WTC11 (cell line): ENCODE measurements at regions not wholly inside any gene's neighbourhood (a gene's known extent, or its start where the extent isn't known, plus 50 kb on each side); places are given as distances from the start of the nearest gene placed in this dataset.

Source experiments
- CTCF ChIP-seq: fragments of 200-600 bp; IDR thresholded peaks from 2 replicates; pipeline ENCODE4 v1.8.0; 2022; ENCODE audit warnings: antibody characterized with exemption
- E2F4 ChIP-seq: sonication (generic); formaldehyde crosslinking; IDR thresholded peaks from 2 replicates; pipeline ENCODE4 v1.8.1; 2022; ENCODE audit warnings: low read depth, mild to moderate bottlenecking, moderate library complexity, missing genetic modification reagents, borderline replicate concordance
- ELF4 ChIP-seq: sonication (generic); formaldehyde crosslinking; IDR thresholded peaks from 2 replicates; pipeline ENCODE4 v1.8.1; 2022; ENCODE audit warnings: low read depth, mild to moderate bottlenecking, moderate library complexity, missing genetic modification reagents
- KAT7 ChIP-seq: sonication (generic); formaldehyde crosslinking; IDR thresholded peaks from 2 replicates; pipeline ENCODE4 v1.8.1; 2023; ENCODE audit warnings: missing genetic modification reagents, mild to moderate bottlenecking, borderline replicate concordance
- MAX ChIP-seq: sonication (generic); formaldehyde crosslinking; IDR thresholded peaks from 2 replicates; pipeline ENCODE4 v1.8.0; 2022; ENCODE audit warnings: mild to moderate bottlenecking, missing genetic modification reagents
- NR1H2 ChIP-seq: sonication (generic); formaldehyde crosslinking; IDR thresholded peaks from 2 replicates; pipeline ENCODE4 v1.9.0; 2021; ENCODE audit warnings: mild to moderate bottlenecking, moderate library complexity, missing genetic modification reagents
- NR2C2 ChIP-seq: sonication (generic); formaldehyde crosslinking; IDR thresholded peaks from 2 replicates; pipeline ENCODE4 v1.8.0; 2022; ENCODE audit warnings: mild to moderate bottlenecking, missing genetic modification reagents
- SP1 ChIP-seq: sonication (generic); formaldehyde crosslinking; conservative IDR thresholded peaks from 2 replicates; pipeline ENCODE4 v1.8.1; 2022; ENCODE audit warnings: missing genetic modification reagents
- ZNF423 ChIP-seq: fragments of 250-450 bp; sonication (Bioruptor Pico); IDR thresholded peaks from 2 replicates; pipeline ENCODE4 v2.1.2; 2022; ENCODE audit warnings: mild to moderate bottlenecking, moderate library complexity
- TF ChIP-seq, protein P1 (sequence below): sonication (generic); formaldehyde crosslinking; IDR thresholded peaks from 2 replicates; pipeline ENCODE4 v1.8.1; 2022; ENCODE audit warnings: low read depth, missing genetic modification reagents, borderline replicate concordance

DNA sequence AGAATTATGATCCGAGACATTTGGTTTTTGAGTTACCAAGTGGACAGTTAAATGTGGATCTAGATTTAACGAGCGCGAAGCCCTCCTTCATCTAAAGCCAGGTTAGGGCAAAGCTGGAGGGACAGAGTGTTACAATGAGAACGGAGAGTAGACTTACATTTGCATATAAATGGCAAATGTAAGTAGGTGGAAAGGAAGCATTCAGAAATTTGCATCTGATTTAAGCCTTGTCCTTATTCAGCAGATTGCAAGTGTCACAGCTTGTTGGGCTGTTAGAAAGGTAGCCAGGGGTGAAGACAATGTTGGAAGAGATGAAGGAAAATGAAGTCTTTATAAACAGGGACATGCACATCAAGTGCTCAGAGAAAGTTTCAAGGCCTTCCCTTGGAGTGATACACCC is 806.2 kb downstream of the GALC start:
- TF ChIP-seq CTCF (no peak), ZNF423 (CRISPR knock-in tag) (no peak), SP1 (no peak), ELF4 (CRISPR knock-in tag) (no peak), NR1H2 (CRISPR knock-in tag) (no peak), MAX (CRISPR knock-in tag) (no peak), NR2C2 (no peak), E2F4 (CRISPR knock-in tag) (no peak), KAT7 (no peak)
- TF ChIP-seq, protein P1, sequence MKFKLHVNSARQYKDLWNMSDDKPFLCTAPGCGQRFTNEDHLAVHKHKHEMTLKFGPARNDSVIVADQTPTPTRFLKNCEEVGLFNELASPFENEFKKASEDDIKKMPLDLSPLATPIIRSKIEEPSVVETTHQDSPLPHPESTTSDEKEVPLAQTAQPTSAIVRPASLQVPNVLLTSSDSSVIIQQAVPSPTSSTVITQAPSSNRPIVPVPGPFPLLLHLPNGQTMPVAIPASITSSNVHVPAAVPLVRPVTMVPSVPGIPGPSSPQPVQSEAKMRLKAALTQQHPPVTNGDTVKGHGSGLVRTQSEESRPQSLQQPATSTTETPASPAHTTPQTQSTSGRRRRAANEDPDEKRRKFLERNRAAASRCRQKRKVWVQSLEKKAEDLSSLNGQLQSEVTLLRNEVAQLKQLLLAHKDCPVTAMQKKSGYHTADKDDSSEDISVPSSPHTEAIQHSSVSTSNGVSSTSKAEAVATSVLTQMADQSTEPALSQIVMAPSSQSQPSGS, result no peak
